CD4-positive, alpha-beta T cell treated with Interleukin-12 subunit alpha and Interleukin-12 subunit beta, for 1 hour (primary cell): ENCODE measurements at regions not wholly inside any gene's neighbourhood (a gene's known extent, or its start where the extent isn't known, plus 50 kb on each side); places are given as distances from the start of the nearest gene placed in this dataset.
"Not testable (repeated sequence)": the region's sequence is repeated elsewhere in the genome, so short reads cannot be mapped to it uniquely, and the experiment has no call there.

ENCODE experiments used
- DNase-seq: peaks from one replicate; pipeline ENCODE4 v3.0.0-alpha.2; 2020

DNA sequence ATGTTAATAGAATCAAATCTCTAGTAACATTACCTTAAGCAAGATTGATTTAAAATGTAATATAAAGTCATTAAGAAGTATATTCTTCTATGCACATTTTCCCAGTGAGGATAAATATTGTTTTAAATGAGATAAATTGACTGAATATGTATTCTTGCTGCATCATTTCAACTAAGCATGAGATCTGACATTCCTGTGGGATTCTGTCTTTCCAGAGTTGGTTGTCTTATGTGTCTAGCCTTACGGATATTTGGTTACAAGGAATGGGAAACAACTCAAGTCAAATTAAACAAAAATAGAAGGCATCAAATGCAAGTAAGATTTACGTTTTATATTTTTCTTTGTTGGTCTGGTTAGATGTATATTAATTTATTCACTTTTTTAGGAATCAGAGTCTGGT lies 287.5 kb downstream of the PTGER3 start:
- DNase-seq: no peak

DNA sequence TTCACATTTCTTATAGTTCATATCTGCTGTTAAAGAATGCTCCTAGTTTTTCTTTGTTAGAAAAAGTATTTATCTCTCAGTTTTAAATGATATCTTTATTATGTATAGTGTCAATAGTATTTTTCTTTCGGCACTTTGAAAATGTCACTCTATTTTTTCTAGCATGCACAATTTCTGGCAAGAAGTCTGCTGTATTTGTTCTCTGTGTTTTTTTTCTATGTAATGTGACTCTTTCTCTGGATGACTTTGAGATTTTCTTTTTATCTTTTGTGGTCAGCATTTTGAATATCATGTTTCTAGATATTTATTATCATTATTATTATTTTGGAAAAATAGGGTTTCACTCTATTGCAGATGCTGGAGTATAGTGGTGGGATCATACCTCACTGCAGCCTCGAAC lies 285.2 kb downstream of the PTGER3 start:
- no peak for DNase-seq

DNA sequence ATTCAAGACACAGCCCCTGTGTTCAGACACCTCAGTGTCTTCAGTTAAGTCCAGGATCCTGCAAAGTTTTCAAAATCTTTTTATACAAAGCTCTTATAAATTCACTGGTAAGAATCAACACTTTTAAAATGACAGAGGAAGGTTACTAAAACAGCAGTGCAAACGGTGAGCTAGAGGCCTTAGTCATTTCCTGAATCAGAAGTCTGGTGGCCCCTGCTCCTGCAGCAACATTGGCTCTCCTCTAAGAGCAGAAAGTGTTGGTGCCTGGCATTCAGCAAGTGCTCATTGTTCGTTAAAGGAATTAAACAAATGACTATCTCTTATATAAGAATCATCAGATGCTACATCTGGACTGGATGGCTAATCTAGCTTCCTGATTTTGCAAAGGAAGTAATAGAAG lies 282.9 kb downstream of the PTGER3 start:
- no peak for DNase-seq

DNA sequence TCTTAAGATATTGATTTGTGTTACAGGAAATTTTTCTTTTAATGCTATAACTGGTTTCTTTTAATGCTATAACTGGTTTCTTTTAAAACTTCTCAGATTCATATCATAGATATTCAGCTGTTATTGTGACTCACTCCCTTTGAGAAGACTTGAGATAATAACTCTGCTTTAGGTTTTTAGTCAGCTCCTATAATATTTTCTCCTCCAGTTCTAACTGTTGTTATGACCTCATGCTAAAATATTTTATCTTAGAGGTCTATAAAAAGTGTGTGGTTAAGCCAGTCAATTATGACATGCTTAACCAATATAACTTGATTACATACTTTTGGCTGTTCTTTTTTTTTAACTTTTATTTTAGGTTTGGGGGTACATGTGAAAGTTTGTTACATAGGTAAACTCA lies 280.2 kb downstream of the PTGER3 start:
- no peak for DNase-seq

DNA sequence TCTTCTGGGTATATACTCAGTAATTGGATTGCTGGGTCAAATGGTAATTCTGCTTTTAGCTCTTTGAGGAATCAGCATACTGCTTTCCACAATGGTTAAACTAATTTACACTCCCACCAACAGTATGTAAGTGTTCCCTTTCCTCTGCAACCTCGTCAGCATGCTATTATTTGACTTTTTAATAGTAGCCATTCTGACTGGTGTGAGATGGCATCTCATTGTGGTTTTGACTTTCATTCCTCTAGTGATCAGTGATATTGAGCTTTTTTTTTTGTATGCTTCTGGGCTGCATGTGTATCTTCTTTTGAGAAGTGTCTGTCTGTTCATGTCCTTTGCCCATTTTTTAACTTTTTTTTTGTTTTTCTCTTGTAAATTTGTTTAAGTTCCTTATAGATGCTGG lies 279.4 kb downstream of the PTGER3 start:
- no peak for DNase-seq

DNA sequence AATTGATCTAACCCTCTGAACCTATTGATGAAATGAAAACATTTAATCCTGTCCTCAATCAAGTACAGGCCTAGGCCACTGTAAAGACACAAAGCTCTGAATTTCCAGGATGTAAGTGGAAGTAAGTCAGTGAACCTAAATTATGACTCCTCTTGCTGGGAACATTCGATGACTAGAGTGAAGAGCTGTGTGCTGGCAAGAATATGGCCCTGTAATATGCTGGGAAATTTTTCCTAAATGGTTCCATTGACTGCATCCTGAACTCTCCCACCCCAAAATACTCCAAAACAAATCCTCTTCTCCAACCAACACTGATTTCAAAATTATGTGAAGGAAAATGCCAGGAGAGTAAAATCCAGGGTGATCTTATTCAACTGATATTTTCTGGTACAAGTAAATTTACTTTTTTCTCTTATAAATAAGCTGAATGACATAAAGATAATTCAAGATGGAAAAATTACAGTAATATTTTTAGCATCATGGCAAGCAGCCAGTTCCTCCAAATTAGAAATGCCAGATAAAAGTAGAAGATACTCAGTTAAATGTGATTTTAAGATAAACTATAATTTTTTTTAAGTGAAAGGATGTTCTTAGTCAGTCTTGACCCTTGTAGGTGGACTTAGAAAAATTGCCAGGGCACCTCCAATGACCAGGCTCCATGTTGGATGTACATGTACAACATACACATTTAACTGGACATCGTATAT lies 269.4 kb downstream of the PTGER3 start:
- DNase-seq: no peak

DNA sequence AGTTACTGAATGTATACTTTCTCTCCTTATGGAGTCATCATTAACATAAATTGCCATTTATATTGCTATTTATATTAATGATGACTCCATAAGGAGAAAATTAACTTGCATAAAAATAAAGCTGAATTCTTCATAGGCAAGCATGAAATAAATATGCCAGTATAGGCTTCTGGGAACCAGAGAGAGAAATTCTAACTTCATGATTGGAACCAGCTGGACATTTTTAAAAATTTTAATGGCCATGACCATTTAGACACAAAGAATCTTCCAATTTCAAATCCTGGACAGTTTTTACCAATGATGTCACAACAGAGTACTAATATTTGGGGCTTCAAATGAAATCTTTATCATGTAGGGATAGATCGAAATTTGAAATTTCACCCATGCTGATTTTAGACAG lies 268.7 kb downstream of the PTGER3 start:
- no peak for DNase-seq

DNA sequence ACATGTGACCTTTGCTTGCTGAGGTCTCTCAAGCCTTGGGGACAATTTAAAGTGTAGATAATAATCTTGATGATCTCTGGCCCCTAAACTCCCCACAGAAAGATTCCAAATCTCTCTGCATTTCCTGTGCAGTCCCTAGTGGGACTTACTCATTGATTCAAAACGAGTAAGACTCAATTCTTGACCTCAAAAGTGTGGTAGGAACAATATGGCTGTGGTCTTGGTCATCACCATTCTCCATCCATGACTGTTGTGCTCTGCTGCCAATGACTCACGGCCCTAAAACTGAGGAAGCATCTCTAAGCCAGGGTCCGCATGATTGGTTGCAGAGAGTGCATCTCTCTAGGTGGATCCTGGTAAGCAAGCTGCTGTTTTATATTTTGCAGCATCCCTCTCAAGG lies 268.0 kb downstream of the PTGER3 start:
- no peak for DNase-seq

DNA sequence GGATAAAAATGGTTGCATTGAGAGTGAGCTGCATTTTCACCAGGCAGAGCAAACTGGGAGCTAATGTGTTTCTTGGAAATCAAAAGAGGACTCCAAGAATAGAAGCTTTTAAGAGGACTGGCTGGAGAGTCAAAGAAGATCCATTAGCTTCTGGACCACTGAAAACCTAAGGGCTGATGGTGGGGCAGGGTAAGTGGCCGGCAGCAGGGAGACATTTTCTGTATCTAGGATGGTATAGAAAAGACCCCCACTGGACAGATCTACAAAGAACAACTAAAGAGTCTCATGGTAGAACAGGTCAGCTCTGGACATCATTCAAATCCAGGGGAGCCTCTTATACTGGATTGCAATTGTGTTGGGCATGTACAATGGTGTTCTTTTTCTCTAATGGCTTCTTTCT lies 262.3 kb downstream of the PTGER3 start:
- no peak for DNase-seq

DNA sequence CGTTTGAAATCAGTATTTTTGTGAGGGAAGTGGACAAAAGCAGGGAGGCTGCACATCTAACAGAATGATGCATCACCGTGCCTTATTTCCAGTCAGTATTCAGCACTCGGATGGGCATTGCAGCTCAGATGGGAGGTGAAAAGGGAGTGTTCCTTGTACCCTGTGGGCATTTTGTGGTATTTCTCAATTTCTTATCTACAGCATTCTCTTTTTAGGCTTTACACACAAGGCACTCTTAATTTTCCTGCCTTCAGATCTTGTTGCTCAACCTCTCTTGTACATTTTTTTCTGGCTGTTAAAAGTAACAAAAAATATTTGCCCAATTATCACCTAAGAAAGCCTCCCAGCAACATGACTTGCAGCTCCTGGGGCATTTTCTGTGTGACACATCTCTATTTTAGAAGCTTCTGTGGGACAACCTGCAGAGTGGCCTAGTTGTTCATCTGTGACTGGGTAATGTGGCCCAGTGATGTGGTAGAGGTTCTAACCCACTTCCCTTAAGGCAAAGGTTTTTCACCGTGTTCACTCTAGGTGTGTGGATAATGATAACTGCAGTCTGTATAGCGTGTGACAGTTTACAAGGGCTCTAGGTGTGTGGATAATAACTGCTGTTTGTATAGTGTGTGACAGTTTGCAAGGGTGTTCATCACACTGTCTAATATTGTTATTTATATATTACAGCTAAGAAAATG lies 257.2 kb downstream of the PTGER3 start:
- DNase-seq: no peak

DNA sequence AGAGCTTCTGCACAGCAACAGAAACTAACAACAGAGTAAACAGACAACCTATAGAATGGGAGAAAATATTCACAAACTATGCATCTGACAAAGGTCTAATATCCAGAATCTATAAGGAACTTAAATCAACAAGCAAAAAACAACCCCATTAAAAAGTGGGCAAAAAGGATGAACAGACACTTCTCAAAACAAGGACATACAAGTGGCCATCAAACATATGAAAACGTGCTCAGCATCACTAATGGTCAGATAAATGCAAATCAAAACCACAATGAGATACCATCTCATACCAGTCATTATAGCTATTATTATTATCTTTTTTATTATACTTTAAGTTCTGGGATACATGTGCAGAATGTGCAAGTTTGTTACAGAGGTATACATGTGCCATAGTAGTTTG lies 252.6 kb downstream of the PTGER3 start:
- not testable (repeated sequence) for DNase-seq

DNA sequence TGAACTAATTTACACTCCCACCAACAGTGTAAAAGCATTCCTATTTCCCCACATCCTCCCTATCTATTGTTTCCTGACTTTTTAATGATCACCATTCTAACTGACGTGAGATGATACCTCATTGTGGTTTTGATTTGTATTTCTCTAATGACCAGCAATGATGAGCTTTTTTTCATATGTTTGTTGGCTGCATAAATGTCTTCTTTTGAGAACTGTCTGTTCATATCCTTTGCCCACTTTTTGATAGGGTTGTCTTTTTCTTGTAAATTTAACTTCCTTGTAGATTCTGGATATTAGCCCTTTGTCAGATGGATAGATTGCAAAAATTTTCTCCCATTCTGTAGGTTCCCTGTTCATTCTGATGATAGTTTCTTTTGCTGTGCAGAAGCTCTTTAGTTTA lies 251.3 kb downstream of the PTGER3 start:
- not testable (repeated sequence) for DNase-seq

DNA sequence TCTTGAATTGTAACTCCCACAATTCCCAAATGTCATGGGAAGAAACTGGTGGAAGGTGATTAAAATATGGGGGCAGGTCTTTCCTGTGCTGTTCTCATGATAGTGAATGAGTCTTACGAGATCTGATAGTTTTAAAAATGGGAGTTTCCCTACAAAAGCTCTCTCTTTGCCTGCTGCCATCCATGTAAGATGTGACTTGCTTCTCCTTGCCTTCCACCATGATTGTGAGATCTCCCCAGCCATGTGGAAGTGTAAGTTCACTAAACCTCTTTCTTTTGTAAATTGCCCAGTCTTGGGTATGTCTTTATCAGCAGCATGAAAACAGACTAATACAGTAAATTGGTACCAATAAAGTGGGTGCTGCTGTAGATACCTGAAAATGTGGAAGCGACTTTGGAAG lies 245.0 kb downstream of the PTGER3 start:
- DNase-seq: not testable (repeated sequence)

DNA sequence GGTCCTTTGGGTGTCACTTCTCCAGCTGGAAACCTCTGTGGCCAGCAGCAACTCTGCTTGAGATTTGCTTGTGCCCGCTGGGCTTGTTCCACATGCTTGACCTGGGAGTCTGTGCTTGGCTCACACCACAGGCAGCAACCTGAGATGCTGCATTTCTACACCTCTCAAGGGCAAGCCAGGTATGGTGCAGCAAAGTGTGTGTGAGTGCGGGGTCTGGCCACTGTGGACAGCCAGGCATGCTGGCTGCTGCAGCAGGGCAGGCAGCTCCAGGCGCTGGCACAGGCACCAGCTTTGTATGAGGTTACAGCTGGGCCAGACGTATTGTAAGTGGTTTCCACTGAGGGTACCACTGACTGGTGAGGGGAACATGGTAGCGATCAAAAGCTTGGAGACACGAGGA lies 242.0 kb downstream of the PTGER3 start:
- no peak for DNase-seq

DNA sequence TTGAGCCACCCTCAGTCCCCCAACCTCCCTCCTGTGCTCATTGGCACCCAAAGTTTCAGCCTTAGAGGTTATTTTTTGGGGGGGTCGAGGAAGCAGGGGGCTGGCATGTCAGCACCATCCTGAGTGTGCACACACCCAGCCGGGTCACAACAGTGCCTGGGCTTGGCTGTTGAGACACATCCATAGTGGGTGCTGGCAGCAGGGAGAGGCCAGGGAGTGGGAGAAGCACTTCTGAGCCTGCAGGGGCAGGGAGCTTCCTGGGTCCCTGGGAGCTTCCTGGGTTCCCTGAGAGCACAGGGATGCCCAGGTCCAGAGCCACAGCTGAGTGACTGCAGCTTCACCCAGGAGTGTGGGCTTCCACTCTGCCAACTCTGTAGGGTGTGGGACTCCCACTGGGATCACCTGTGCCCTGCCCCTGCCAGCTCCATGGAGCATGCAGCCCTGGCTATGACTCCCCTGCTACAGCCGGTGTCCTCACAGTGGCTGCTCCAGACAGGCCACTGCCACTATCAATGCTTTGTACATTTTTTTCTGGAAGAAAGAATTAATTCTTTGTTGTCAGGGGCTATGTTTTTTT lies 240.4 kb downstream of the PTGER3 start:
- DNase-seq: no peak

DNA sequence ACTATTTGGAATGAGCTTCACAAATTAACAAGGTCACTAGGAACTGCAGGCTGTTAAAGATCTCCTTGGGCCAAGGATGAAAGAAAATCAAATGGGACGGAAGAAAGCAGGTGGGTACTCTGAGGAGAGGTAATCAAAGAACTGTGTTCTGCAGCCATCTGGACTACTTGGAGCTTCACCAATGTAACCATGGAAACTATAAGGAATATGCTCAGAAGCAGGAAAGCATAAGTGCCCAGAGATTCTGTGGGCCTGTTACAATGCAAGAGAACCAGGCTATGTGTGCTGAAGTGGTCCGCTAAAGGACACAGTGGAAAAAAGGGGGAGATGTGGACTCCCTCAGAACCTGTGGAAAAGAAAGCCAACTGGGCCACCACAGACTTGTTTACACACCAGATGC lies 238.5 kb downstream of the PTGER3 start:
- no peak for DNase-seq

DNA sequence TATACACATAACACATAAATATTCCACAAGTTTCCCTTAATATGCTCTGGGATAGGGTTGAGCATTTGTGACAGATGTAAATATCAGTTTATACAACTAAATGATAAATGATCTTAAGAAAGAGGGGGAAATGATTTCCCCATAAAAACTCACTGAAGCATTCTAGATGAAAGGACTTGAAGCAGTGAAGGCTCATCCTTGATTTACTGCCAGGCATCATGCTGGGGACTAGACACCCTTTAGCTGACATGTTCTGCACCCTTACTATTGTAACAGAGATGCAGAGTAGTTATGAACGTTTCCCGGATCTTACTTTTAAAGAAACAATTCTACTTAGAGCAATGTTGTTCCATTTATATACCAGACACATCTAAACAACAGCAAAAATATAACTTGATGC lies 235.8 kb downstream of the PTGER3 start:
- no peak for DNase-seq

DNA sequence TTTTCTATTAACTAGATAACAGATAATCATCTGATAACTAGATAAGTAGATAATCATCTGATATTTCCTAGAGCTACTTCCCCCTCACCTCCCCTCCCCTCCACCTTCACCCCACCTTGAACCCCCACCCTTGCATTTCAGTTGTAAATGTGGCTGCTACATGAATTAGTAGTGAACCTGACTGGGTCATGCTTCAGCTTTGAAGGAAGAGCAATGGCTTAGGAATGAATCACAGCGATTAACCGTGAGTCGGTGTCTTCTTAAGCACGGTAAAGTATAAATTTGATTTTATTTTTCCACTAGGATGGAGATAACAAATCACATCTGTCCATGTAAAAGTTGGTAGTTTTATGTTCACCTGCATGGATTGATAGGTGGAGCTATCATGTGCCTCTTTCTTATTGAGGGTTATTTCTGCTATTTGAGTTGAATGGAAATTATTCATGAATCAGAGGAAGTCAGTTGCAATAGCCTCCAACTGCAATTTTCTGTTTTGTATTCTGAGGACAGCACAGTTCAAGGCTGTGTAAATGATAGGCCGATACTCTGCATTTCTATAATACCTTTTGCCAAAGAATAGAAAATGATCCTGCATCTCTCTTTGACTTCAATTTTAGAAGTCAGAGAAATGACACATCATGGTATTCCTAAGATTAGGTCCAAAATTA lies 235.0 kb downstream of the PTGER3 start:
- DNase-seq: no peak

DNA sequence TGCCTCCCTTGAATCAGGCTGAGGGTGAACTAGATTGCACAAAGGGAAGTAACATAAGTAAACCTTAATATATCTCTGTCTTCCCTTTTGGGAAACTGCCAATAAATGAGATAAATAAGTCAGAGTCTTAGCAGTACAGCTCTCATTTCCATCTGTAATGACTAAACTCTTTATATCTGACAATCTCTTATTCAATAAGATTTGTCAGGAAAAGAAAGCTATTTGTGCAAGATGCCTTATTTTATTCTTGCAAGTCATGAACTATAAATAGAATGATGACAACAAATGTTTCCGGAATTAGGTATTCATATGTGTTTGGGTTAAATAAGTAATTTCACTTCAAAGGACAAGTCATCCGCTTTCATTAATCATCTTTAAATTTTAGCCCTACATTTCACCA lies 229.2 kb downstream of the PTGER3 start:
- DNase-seq: no peak

DNA sequence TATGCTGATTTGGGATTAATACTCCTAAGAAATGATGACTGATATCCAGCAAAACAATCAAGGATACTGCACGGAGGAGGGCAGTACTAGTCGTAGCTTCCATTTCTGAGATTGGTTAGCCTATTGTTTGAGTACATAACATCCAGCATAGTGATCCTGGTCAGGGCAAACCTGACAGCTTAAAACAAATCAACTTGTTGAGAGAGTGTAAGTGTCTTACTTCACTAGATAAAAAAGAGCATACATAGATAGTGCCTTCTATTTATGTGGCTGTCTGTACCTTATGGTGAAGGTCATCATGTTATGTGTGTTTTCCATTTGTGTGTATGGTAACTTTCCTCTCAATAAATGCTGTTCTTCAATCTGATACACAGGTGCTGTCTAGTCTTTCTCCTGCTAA lies 228.4 kb downstream of the PTGER3 start:
- no peak for DNase-seq

DNA sequence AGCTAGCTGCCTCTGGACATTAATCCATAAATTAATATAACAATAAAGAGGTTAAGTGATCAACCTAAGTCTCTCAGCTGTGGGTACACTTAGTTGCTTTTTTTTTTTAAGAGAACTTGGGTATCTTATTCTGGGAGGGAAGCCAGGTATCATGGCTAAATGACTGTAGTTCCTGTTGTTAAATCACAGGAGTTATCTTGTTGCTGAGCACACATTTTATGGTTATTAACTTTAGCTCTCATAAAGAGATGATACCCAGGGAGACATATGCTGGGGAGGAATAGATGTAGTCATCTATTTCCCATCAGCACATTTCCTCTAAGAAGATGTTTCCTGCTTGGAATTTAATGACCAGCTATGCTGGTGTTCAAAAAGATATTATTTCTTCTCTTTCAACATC lies 227.8 kb downstream of the PTGER3 start:
- no peak for DNase-seq

DNA sequence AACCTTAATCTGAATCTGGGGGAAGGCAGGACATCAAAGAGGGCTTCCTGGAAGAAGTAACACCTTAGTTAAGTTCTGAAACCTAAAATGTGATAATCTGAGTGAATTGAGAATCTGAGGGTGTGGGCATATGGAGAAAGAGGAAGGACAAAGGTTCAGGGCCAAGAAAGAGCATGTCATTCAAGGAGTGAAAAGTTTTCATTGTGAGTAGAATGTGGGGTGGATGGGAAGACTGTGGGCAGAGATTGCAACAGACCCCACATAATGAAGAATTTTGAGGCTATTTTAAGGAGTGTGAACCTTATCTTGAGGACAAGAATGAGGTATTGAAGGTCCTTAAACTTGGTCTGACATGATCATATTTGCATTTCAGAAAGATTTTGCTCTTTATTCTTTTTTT lies 227.2 kb downstream of the PTGER3 start:
- DNase-seq: no peak

DNA sequence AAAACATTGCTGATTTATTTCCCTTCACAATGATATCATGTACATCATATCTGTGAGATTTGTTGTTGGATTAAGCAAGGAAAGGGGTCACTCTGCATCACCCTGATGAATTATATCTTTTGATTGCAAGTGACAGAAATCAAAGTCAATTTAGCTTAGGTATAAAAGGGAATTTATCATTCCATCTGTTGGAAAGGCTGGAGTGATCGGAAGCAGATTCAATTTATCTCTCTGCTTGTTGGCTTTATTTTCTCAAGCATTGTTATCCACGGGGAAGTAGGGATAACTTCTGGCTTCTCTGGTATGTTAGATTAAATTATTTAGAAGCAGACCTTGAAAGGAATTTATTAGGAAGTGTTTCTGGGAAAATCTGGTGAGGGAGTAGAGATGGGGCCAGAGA lies 226.6 kb downstream of the PTGER3 start:
- DNase-seq: no peak

DNA sequence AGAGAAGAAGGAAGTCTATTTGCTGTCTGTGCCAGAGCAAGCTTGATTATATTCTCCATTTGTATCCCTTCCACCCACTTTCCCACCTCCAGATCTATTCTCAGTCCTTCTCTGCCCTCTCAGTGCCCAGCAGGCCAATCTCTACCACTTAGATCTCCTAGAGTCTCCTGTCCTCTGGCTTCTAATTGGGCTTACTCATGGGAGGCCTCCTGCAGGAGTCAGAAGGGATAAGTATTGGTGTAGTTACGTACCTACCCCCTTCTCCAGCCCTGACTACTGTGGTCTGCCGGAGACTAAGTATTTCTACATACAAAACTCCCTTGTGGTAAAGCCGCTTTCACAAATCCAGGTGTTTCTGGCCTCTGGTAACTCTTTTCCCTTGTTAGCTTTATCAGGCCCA lies 221.2 kb downstream of the PTGER3 start:
- no peak for DNase-seq
